Keratinocyte (primary cell): ENCODE measurements at regions not wholly inside any gene's neighbourhood (a gene's known extent, or its start where the extent isn't known, plus 50 kb on each side); places are given as distances from the start of the nearest gene placed in this dataset.
A peak's percentile ranks its signal among the peaks of the same experiment; 100 is the strongest.

ENCODE experiments used
- DNase-seq: peaks from one replicate; pipeline ENCODE4 v3.0.0-alpha.2; 2011; ENCODE audit warnings: low read depth, missing footprints, low spot score
- FAIRE-seq: peaks from 2 replicates; lab custom pipeline; 2011; peaks lifted over from hg19 to GRCh38; lab: Jason Lieb, UNC
- H2AFZ ChIP-seq: 2 replicates; pipeline ENCODE4 v1.6.0; 2012; ENCODE audit warnings: low read length, control low read depth, inconsistent platforms; ENCODE audit not compliant: control insufficient read depth
- H3K27ac ChIP-seq: 2 replicates; pipeline ENCODE4 v1.5.1; 2011; ENCODE audit warnings: low read length; ENCODE audit not compliant: control insufficient read depth, insufficient read depth
- H3K27me3 ChIP-seq: 3 replicates; pipeline ENCODE4 v1.6.0; 2011; ENCODE audit warnings: low read length; ENCODE audit not compliant: control insufficient read depth, insufficient read depth; ENCODE audit errors: extremely low read depth
- H3K36me3 ChIP-seq, 2 experiments: 2 replicates in 1 of 2; 3 replicates in 1 of 2; pipeline ENCODE4 v1.5.1; 2011; ENCODE audit warnings: low read length in 2 of 2, mild to moderate bottlenecking in 1 of 2; ENCODE audit not compliant: control insufficient read depth in 2 of 2, insufficient read depth in 2 of 2; ENCODE audit errors: extremely low read depth in 1 of 2
- H3K4me1 ChIP-seq: 3 replicates; pipeline ENCODE4 v1.5.1; 2011; ENCODE audit warnings: low read length; ENCODE audit not compliant: control insufficient read depth, insufficient read depth; ENCODE audit errors: extremely low read depth
- H3K4me2 ChIP-seq: 3 replicates; pipeline ENCODE4 v1.6.0; 2011; ENCODE audit warnings: low read depth, low read length; ENCODE audit not compliant: control insufficient read depth, insufficient read depth; ENCODE audit errors: extremely low read depth
- H3K4me3 ChIP-seq, 3 experiments: fragments of 200-600 bp in 1 of 3; sonication (generic) in 1 of 3; 2 replicates in 2 of 3; 3 replicates in 1 of 3; pipeline ENCODE4 v1.5.1; 2011 to 2016; ENCODE audit warnings: low read length in 3 of 3, mild to moderate bottlenecking in 3 of 3, control low read depth in 2 of 3, inconsistent platforms in 1 of 3, low read depth in 1 of 3, mixed read lengths in 1 of 3, mixed run types in 1 of 3, moderate library complexity in 1 of 3; ENCODE audit not compliant: control insufficient read depth in 2 of 3, insufficient read depth in 2 of 3; ENCODE audit errors: extremely low read depth in 1 of 3
- H3K79me2 ChIP-seq: 2 replicates; pipeline ENCODE4 v1.6.0; 2012; ENCODE audit warnings: low read length; ENCODE audit not compliant: control insufficient read depth, insufficient read depth
- H3K9ac ChIP-seq: 3 replicates; pipeline ENCODE4 v1.6.0; 2011; ENCODE audit warnings: low read length; ENCODE audit not compliant: control insufficient read depth, insufficient read depth; ENCODE audit errors: extremely low read depth
- H3K9me1 ChIP-seq: 3 replicates; pipeline ENCODE4 v1.6.0; 2011; ENCODE audit warnings: low read length; ENCODE audit not compliant: control insufficient read depth, insufficient read depth; ENCODE audit errors: extremely low read depth
- H3K9me3 ChIP-seq: 2 replicates; pipeline ENCODE4 v1.5.1; 2012; ENCODE audit warnings: low read depth, low read length; ENCODE audit not compliant: control insufficient read depth
- H4K20me1 ChIP-seq: 3 replicates; pipeline ENCODE4 v1.6.0; 2011; ENCODE audit warnings: low read length; ENCODE audit not compliant: control insufficient read depth, insufficient read depth; ENCODE audit errors: extremely low read depth
- CTCF ChIP-seq, 3 experiments: IDR thresholded peaks in 1 of 3; conservative IDR thresholded peaks in 1 of 3; optimal IDR thresholded peaks in 1 of 3; 2 replicates in 2 of 3; 3 replicates in 1 of 3; pipeline versions ENCODE3 to v1.5.1; 2011; ENCODE audit warnings: low read length in 3 of 3, mild to moderate bottlenecking in 3 of 3, moderate library complexity in 2 of 3, control low read depth in 1 of 3, inconsistent platforms in 1 of 3; ENCODE audit not compliant: insufficient read depth in 2 of 3; ENCODE audit errors: extremely low read depth in 1 of 3
- EZH2 ChIP-seq: IDR thresholded peaks from one replicate; pipeline ENCODE4 v1.6.1; 2012; ENCODE audit warnings: inconsistent platforms, mild to moderate bottlenecking, low read length, moderate library complexity
- dilution Hi-C: fragments of 300-500 bp; cut with MboI; formaldehyde crosslinking; loops from one replicate; pipeline ENCODE4 v1.7.0; 2020; ENCODE audit warnings: low sequenced_read_pairs; ENCODE audit not compliant: extremely low pct_ligation_motif_present

DNA sequence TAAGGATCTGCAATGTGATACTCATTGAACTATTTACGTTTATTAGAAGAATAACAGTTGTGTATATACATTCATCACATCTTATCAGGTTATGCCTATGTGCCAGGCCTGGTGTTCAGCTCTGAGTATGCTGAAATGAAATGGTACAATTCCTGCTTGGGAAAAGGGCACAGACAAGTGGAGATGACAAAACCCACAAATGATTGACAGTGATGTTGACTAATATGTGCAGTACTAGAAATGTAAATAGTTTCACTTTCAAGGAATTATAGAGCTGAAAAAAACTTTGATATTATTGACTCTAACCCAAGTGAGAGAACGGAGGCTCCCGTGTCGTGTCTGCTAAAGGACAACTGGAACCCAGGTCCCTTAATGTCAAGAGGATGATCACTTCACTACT is 386.8 kb upstream of the DACH1 start:
- Histone ChIP-seq H3K27ac (no peak overlapping the region), H2AFZ (no peak overlapping the region), H3K9ac (no peak overlapping the region), H3K27me3 (no peaks in the 10 kb centered on the region), H3K9me1 (no peaks in the 10 kb centered on the region), H3K4me1 (no peaks in the 10 kb centered on the region), H3K4me2 (no peak overlapping the region), H3K79me2 (no peaks in the 10 kb centered on the region), H4K20me1 (no peaks in the 10 kb centered on the region), H3K4me3 (no peak overlapping the region), H3K36me3 (no peaks in the 10 kb centered on the region), H3K9me3 (no peaks in the 10 kb centered on the region)
- TF ChIP-seq EZH2 (no peak), CTCF (optimal IDR thresholded peaks at IDR 0.05 in 1 of 3, IDR thresholded peaks at IDR 0.05 in 1 of 3, conservative IDR thresholded peaks at IDR 0.05 in 1 of 3; ENCODE audit: extremely low read depth in 1 of 3, insufficient read depth in 2 of 3, low read length in 3 of 3) (no peak)
- dilution Hi-C loops = no loop called here
- no peak for FAIRE-seq
- DNase-seq = no peak

DNA sequence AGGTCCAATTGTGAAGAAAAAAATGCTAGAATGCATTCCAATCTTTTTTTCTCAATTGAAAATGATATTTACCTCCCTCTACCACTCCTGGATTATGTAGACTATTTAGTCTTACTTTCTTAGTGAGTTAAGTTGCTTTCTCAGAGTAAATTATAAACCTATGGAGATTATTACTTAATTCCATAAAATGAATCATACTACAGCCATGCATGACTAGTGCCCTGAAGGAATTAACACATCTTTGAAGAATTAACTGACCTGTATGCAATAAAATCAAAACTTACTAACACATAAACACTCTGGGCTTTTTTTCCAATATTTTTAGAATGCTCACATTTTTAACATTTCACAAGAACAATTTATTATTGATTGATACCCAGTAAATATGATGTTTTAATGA is 379.4 kb upstream of the DACH1 start:
- peak; percentile 15 for DNase-seq
- H3K9me3 ChIP-seq = no peaks in the 10 kb centered on the region
- peaks cover 5% of the 10 kb centered on the region for H3K4me1 ChIP-seq
- H3K27ac ChIP-seq = no peak overlapping the region
- H3K27me3 ChIP-seq = no peaks in the 10 kb centered on the region
- H2AFZ ChIP-seq = no peak overlapping the region
- TF ChIP-seq CTCF (optimal IDR thresholded peaks at IDR 0.05 in 1 of 3, IDR thresholded peaks at IDR 0.05 in 1 of 3, conservative IDR thresholded peaks at IDR 0.05 in 1 of 3; ENCODE audit: extremely low read depth in 1 of 3, insufficient read depth in 2 of 3, low read length in 3 of 3) (no peak), EZH2 (no peak)
- H3K9ac ChIP-seq = no peak overlapping the region
- dilution Hi-C loops = no loop called here
- H3K9me1 ChIP-seq = no peaks in the 10 kb centered on the region
- no peak overlapping the region for H3K4me3 ChIP-seq
- H3K36me3 ChIP-seq = no peaks in the 10 kb centered on the region
- FAIRE-seq = no peak
- no peaks in the 10 kb centered on the region for H3K79me2 ChIP-seq
- H4K20me1 ChIP-seq = no peaks in the 10 kb centered on the region
- no peak overlapping the region for H3K4me2 ChIP-seq
